GF-D8 (cell line): ENCODE measurements at regions not wholly inside any gene's neighbourhood (a gene's known extent, or its start where the extent isn't known, plus 50 kb on each side); places are given as distances from the start of the nearest gene placed in this dataset.
A peak's percentile ranks its signal among the peaks of the same experiment; 100 is the strongest.

Source experiments
- DNase-seq: peaks from one replicate; lab custom pipeline; 2025; lab: John Stamatoyannopoulos, UW

GRCh38 chr21:17451364-17451891 is 61.4 kb upstream of the CXADR start:
- DNase-seq: no peak

DNA sequence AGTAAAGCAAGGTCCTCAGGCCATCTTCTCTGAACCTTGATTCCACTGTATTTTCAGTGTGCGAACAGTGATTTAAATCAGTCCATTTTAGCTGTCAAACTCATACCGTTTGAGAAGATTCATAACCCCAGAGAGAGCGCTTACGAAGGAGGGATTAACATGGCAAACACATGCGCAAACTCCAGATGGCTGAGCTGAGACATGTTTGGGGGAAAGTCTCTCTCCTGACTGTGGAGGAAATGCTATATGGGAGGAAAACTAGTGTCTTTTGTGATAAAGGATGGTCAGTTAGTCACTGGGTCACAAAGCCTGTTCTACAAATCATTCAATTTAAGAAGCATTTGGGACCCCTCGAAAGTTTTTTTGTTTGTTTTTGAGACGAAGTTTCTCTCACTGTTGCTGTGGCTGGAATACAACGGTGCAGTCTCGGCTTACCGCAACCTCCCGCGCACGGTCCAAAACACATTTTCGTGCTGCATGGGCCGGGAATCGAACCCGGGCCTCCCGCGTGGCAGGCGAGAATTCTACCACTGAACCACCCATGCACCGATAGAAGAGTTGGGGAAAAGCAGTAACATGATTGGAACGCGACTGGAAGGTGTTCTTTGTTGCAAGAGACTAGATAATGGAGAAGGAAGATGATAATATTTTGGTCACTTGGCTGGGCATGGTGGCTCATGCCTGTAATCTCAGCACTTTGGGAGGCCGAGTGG is 58.4 kb upstream of the CXADR start:
- DNase-seq: peak; percentile 6

GRCh38 chr21:17455028-17455353 is 57.9 kb upstream of the CXADR start:
- no peak for DNase-seq

GRCh38 chr21:17455451-17455850 is 57.4 kb upstream of the CXADR start:
- no peak for DNase-seq

- DNase-seq: no peak
These were observed 54.6 kb upstream of the CXADR start for GRCh38 chr21:17458279-17458678.

- DNase-seq: no peak
These were observed 52.7 kb upstream of the CXADR start for GRCh38 chr21:17460094-17460493.

- no peak for DNase-seq
These were observed 51.8 kb upstream of the CXADR start for GRCh38 chr21:17461014-17461413.

DNA sequence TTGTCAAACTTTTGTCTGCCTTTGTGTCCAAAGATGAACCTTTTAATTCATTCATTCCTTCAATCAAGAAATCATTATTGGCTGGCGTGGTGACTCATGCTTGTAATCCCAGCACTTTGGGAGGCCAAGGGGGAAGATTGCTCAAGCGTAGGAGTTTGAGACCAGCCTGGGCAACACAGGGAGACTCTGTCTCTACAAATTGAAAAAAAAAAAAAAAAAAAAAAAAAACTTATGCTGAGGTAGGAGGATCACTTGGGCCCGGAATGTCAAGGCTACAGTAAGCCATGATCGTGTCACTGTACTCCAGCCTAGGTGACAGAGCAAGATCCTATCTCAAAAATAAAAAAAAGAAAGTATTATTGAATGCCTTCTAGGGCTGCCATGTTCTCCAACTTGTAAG is 51.3 kb upstream of the CXADR start:
- DNase-seq: no peak

DNA sequence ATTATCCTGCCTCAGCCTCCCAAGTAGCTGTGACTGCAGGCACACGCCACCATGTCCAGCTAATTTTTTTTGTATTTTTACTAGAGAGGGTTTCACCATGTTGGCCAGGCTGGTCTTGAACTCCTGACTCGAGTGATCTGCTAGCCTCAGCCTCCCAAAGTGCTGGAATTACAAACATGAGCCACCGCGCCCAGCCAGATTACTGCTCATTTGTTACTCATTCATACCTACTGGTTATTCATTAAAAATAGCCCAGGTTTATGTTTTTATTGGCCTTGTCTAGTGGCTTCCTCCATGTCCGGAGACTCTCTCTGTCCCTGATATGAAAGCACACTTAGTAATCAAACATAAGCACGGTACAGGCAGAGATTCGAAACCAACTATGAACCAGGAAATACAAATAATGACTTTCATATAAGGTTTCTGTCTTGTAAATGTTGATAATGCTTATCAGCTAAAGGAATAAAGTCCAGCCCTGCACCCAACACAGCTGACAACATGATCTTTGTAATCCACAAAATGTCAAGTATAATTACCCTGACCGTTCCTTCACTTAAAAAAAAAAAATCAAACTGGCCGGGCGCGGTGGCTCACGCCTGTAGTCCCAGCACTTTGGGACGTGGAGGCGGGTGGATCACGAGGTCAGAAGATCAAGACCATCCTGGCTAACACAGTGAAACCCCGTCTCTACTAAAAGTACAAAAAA is 50.4 kb upstream of the CXADR start:
- DNase-seq: no peak
